ENCODE measurements at regions not wholly inside any gene's neighbourhood (a gene's known extent, or its start where the extent isn't known, plus 50 kb on each side); places are given as distances from the start of the nearest gene placed in this dataset.
A peak's percentile ranks its signal among the peaks of the same experiment; 100 is the strongest.

- no peak overlapping the region for H3K27ac ChIP-seq
- H3K27me3 ChIP-seq, result no peaks in the 10 kb centered on the region
- TF ChIP-seq, protein P1, sequence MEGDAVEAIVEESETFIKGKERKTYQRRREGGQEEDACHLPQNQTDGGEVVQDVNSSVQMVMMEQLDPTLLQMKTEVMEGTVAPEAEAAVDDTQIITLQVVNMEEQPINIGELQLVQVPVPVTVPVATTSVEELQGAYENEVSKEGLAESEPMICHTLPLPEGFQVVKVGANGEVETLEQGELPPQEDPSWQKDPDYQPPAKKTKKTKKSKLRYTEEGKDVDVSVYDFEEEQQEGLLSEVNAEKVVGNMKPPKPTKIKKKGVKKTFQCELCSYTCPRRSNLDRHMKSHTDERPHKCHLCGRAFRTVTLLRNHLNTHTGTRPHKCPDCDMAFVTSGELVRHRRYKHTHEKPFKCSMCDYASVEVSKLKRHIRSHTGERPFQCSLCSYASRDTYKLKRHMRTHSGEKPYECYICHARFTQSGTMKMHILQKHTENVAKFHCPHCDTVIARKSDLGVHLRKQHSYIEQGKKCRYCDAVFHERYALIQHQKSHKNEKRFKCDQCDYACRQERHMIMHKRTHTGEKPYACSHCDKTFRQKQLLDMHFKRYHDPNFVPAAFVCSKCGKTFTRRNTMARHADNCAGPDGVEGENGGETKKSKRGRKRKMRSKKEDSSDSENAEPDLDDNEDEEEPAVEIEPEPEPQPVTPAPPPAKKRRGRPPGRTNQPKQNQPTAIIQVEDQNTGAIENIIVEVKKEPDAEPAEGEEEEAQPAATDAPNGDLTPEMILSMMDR (IDR thresholded peaks at IDR 0.05; ENCODE audit: low read depth, low read length), result no peak
- H3K4me3 ChIP-seq, result no peak overlapping the region
- no peak for DNase-seq (ENCODE audit: low read depth in 1 of 2, low spot score in 1 of 2)
- no peaks in the 10 kb centered on the region for H3K36me3 ChIP-seq
- H3K4me1 ChIP-seq (ENCODE audit: low read depth), result no peaks in the 10 kb centered on the region
- no peaks in the 10 kb centered on the region for H3K9me3 ChIP-seq (ENCODE audit: low read depth)
These were observed 158.0 kb upstream of the MMADHC start for GRCh38 chr2:149745396-149746230.

- H3K4me3 ChIP-seq, result no peak overlapping the region
- no peak overlapping the region for H3K27ac ChIP-seq
- no peaks in the 10 kb centered on the region for H3K36me3 ChIP-seq
- H3K4me1 ChIP-seq (ENCODE audit: low read depth), result no peaks in the 10 kb centered on the region
- DNase-seq (ENCODE audit: low read depth in 1 of 2, low spot score in 1 of 2), result peak in 1 of 2 donors; percentile 52
- no peaks in the 10 kb centered on the region for H3K9me3 ChIP-seq (ENCODE audit: low read depth)
- TF ChIP-seq, protein P1 (IDR thresholded peaks at IDR 0.05; ENCODE audit: low read depth, low read length), result no peak
- no peaks in the 10 kb centered on the region for H3K27me3 ChIP-seq
These were observed 157.3 kb upstream of the MMADHC start for GRCh38 chr2:149744865-149745264.

GRCh38 chr2:149743842-149744448, 156.4 kb upstream of the MMADHC start:
- H3K9me3 ChIP-seq (ENCODE audit: low read depth), result no peaks in the 10 kb centered on the region
- no peaks in the 10 kb centered on the region for H3K27me3 ChIP-seq
- no peaks in the 10 kb centered on the region for H3K4me1 ChIP-seq (ENCODE audit: low read depth)
- DNase-seq (ENCODE audit: low read depth in 1 of 2, low spot score in 1 of 2), result peak in 1 of 2 donors; percentile 84
- TF ChIP-seq, protein P1 (IDR thresholded peaks at IDR 0.05; ENCODE audit: low read depth, low read length), result peak; percentile 13
- no peaks in the 10 kb centered on the region for H3K36me3 ChIP-seq
- no peak overlapping the region for H3K27ac ChIP-seq
- H3K4me3 ChIP-seq, result no peak overlapping the region

DNA sequence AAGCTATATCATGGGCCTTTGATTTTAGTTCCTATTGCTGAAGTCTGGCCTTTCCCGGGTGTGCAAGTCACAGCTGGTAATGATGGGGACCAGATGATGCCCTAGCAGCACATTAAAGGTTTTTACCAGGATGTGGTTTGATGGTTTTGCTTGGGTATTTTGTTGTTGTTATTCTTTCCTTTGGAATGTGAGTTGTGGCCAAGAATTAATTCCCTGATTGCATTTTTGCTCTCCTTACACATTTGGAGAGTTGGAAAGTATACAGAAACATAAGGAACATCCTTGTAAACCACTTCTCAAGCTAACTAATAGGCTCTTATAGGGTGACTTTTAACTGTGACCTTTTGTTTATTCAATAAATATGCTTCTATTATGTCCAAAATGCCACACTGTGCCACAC, 154.1 kb upstream of the MMADHC start:
- Histone ChIP-seq H3K4me3 (no peak overlapping the region), H3K27ac (no peak overlapping the region), H3K27me3 (no peaks in the 10 kb centered on the region), H3K9me3 (ENCODE audit: low read depth) (no peaks in the 10 kb centered on the region), H3K4me1 (ENCODE audit: low read depth) (no peaks in the 10 kb centered on the region), H3K36me3 (no peaks in the 10 kb centered on the region)
- peak in 1 of 2 donors; percentile 89 for DNase-seq (ENCODE audit: low read depth in 1 of 2, low spot score in 1 of 2)
- TF ChIP-seq, protein P1 (IDR thresholded peaks at IDR 0.05; ENCODE audit: low read depth, low read length), result no peak

DNA sequence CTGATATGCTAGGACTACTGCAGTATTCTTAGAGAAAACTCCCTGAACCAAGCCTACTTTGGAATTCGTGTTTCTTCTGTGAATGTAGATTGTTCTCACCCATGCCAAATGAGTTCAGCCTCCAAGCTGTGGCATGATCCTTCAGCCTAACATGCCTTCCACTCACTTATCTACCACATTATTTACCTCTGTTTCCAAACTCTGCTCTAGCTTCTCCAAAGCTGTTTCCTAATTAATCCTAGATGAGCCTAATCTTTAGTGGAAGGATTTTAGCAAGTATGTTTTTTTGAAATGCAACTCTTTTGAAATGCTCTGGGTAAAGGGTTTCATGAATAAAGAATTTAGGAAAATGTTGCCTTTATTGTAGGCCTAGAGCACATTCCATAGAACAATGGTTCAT, 152.9 kb upstream of the MMADHC start:
- Histone ChIP-seq H3K36me3 (no peaks in the 10 kb centered on the region), H3K27ac (no peak overlapping the region), H3K9me3 (ENCODE audit: low read depth) (no peaks in the 10 kb centered on the region), H3K4me3 (no peak overlapping the region), H3K27me3 (no peaks in the 10 kb centered on the region), H3K4me1 (ENCODE audit: low read depth) (no peaks in the 10 kb centered on the region)
- TF ChIP-seq, protein P1 (IDR thresholded peaks at IDR 0.05; ENCODE audit: low read depth, low read length), result no peak
- no peak for DNase-seq (ENCODE audit: low read depth in 1 of 2, low spot score in 1 of 2)
